ENCODE measurements at regions not wholly inside any gene's neighbourhood (a gene's known extent, or its start where the extent isn't known, plus 50 kb on each side); places are given as distances from the start of the nearest gene placed in this dataset.

DNA sequence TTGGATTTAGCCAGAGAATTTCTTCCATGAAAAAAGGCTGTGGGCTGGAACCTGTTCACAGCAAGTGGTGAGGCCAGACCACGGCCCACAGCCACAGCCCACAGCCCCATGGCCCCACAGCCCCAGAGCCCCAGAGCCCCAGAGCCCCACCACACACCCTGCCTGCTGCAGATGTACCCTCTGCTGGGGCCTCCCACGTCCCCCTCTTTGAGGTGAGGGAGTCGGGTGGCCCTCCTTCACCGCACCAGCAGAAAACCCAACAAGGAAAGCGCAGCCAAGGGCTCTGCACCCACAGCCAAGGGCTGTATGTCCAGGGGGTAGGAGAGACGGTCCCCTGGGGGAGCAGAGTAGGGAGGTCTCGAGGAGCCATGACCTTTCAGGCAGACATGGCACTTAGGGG, 327.5 kb upstream of the DIO3 start:
- ATAC-seq, result no peak
- H3K4me1 ChIP-seq, result no peaks in the 10 kb centered on the region
- intact Hi-C loops (cut with DNase I), result no loop called here
- no peak overlapping the region for H3K4me3 ChIP-seq
- H3K27me3 ChIP-seq, result peaks cover 0 to 22% of the 10 kb centered on the region in 2 donors
- DNase-seq, result no peak
- H3K36me3 ChIP-seq, result no peaks in the 10 kb centered on the region
- no peak overlapping the region for H3K27ac ChIP-seq
- TF ChIP-seq, protein P1, sequence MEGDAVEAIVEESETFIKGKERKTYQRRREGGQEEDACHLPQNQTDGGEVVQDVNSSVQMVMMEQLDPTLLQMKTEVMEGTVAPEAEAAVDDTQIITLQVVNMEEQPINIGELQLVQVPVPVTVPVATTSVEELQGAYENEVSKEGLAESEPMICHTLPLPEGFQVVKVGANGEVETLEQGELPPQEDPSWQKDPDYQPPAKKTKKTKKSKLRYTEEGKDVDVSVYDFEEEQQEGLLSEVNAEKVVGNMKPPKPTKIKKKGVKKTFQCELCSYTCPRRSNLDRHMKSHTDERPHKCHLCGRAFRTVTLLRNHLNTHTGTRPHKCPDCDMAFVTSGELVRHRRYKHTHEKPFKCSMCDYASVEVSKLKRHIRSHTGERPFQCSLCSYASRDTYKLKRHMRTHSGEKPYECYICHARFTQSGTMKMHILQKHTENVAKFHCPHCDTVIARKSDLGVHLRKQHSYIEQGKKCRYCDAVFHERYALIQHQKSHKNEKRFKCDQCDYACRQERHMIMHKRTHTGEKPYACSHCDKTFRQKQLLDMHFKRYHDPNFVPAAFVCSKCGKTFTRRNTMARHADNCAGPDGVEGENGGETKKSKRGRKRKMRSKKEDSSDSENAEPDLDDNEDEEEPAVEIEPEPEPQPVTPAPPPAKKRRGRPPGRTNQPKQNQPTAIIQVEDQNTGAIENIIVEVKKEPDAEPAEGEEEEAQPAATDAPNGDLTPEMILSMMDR (IDR thresholded peaks at IDR 0.05), result no peak
- no peaks in the 10 kb centered on the region for H3K9me3 ChIP-seq

DNA sequence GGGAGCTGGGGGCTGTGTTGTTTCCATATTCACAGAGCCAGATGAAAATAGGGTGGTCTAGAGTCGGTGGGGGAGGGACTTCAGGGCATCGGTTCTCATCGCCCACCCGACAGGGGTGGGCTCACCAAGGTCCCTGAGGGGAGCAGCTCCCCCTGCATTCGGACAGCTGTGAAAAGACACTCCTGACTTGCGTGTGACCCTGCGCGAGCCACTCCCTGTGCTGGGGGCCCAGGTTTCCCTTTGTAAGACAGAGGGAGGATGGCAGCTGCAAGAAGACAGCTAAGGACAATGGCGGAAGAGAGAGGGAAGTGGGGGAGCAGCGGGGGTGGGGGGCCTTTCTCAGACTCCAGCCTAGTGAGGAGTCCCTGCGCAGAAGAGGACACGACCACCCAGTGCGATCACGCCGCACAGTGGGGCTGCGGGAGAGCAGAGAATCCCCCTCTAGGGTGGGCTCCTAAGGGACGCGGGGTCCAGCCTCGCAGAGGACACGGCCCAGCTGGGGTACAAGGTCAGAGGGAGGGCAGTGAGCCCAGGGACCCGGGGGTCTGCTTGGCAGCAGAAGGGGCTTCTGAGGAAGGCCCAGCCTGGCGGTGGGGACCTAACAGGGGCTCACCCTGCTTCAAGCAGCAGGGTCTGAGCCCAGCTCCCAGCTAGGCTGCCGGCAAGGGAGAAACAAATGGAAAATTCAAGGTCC, 326.9 kb upstream of the DIO3 start:
- Histone ChIP-seq H3K4me3 (no peak overlapping the region), H3K36me3 (no peaks in the 10 kb centered on the region), H3K4me1 (no peaks in the 10 kb centered on the region), H3K9me3 (no peaks in the 10 kb centered on the region), H3K27me3 (peaks cover 0 to 25% of the 10 kb centered on the region in 2 donors), H3K27ac (no peak overlapping the region)
- intact Hi-C loops (cut with DNase I), result no loop called here
- peak in 1 of 4 donors; percentile 22 for DNase-seq
- TF ChIP-seq, protein P1 (IDR thresholded peaks at IDR 0.05), result no peak
- ATAC-seq, result no peak

GRCh38 chr14:101234999-101235334, 326.3 kb upstream of the DIO3 start:
- no peaks in the 10 kb centered on the region for H3K36me3 ChIP-seq
- no peaks in the 10 kb centered on the region for H3K4me1 ChIP-seq
- H3K4me3 ChIP-seq, result no peak overlapping the region
- TF ChIP-seq, protein P1 (IDR thresholded peaks at IDR 0.05), result no peak
- intact Hi-C loops (cut with DNase I), result no loop called here
- ATAC-seq (no peak), DNase-seq (no peak)
- H3K27ac ChIP-seq, result no peak overlapping the region
- H3K27me3 ChIP-seq, result peaks cover 0 to 30% of the 10 kb centered on the region in 2 donors
- no peaks in the 10 kb centered on the region for H3K9me3 ChIP-seq

DNA sequence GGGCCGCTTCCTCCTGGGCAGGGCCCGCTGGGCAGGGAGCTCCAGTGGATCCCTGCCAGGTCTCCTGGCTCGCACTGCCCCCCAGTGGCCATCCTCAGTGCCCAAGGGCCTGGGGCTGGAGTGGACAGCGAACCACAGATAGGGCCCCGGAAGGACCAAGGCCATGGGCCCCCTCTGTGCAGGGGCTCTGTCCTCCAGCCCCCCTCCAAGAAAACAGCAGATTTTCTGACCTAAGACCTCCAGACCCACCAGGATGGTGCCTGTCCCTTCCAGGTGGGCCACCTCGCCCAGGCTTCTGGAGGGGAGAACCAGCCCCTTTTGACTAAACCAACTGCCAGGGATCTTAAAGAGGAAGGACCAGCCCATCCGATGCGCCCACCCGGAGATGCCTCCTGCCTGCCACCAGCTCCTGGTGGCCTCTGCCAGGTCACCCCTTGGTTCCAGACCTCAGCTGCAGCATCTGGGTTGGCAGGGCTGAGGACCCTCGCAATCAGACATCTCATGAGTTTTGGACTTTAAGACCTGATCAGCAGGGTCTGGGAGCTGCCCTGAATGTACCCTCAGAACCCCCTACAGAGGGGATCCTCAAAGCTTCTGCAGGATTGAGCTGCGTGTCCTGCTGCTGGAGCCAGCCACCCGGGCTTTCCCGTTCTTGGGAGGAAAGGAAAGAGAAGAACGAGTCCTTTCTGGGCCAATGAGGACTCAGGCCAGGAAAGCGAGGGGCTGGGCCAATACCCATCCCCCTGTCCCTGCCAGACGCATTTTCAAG, 325.8 kb upstream of the DIO3 start:
- H3K4me1 ChIP-seq, result no peaks in the 10 kb centered on the region
- H3K4me3 ChIP-seq, result no peak overlapping the region
- H3K27ac ChIP-seq, result no peak overlapping the region
- intact Hi-C loops (cut with DNase I), result no loop called here
- peaks cover 0 to 36% of the 10 kb centered on the region in 2 donors for H3K27me3 ChIP-seq
- peak; percentile 87 for ATAC-seq
- TF ChIP-seq, protein P1 (IDR thresholded peaks at IDR 0.05), result peak; percentile 49 to 75
- no peaks in the 10 kb centered on the region for H3K36me3 ChIP-seq
- H3K9me3 ChIP-seq, result no peaks in the 10 kb centered on the region
- peak in 3 of 4 donors; percentile 38 to 88 (median 43) for DNase-seq

DNA sequence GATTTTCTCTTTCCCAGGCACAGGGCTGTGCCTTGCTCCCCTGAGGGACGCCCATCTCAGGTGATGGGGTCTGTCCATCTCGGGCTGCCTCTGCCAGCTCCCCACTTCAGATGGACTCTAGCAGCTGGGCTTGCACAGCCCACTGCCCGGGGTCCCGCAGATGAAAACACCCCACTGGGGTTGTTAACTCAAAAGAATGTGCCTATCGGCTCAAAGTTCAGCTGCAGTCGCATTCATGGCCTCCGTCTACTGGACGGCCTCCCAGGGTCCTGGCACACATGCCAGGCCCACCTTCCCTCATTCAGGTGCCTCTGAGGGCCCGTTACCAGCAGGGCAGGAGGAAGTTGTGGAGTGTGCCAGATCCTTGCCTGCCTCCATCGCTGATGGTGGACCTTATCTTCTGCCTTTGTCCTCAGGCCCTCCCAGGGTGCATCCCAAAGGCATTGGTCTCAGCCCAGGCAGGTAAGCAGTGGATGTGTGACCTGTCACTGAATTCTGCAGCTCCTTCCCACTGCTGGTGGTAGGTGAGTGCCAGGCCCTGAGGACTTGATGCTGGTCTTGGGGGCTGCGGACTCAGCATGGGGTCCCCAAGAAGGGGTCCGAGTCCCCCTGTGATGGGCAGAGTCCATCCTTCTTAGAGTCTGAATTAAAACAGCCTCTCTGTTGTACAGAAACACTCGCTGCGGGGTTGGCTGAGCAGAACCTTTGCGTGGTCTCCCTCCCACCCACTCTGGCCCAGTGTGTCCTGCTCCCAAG, 324.6 kb upstream of the DIO3 start:
- DNase-seq (peak in 1 of 4 donors; percentile 10), ATAC-seq (no peak)
- no peaks in the 10 kb centered on the region for H3K9me3 ChIP-seq
- no peak overlapping the region for H3K27ac ChIP-seq
- intact Hi-C loops (cut with DNase I), result no loop called here
- H3K27me3 ChIP-seq, result peaks cover 0 to 43% of the 10 kb centered on the region in 2 donors
- no peaks in the 10 kb centered on the region for H3K36me3 ChIP-seq
- no peak overlapping the region for H3K4me3 ChIP-seq
- H3K4me1 ChIP-seq, result no peaks in the 10 kb centered on the region
- TF ChIP-seq, protein P1 (IDR thresholded peaks at IDR 0.05), result no peak

Measured in left lung (tissue), 4 donors.